GM18861 (cell line): ENCODE measurements at regions not wholly inside any gene's neighbourhood (a gene's known extent, or its start where the extent isn't known, plus 50 kb on each side); places are given as distances from the start of the nearest gene placed in this dataset.
A peak's percentile ranks its signal among the peaks of the same experiment; 100 is the strongest.

Experiments
- ATAC-seq: cut with Tn5 transposase; IDR thresholded peaks from one replicate; pipeline ENCODE4 v1.9.1; 2021; ENCODE audit not compliant: unreplicated experiment

DNA sequence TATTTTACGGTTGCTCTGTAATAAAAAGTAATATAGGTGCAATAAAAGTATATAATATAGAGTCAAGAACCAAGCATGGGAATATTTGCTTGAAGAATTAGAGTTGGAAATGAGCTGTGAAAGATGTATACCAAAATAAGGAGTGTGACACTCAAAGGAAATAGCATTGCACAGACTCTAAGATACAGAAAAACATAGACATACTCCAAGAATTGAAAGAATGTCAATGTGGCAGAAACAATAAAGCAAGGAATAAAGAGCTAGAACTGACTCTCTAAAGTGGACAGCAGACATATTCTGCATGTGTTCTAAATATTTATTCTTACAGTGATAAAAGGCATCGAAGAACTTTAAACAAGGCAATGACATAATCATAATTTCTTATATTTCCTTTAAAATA is 561.1 kb upstream of the SETBP1 start:
- ATAC-seq, result no peak

GRCh38 chr18:44123743-44124142 is 556.9 kb upstream of the SETBP1 start:
- no peak for ATAC-seq

DNA sequence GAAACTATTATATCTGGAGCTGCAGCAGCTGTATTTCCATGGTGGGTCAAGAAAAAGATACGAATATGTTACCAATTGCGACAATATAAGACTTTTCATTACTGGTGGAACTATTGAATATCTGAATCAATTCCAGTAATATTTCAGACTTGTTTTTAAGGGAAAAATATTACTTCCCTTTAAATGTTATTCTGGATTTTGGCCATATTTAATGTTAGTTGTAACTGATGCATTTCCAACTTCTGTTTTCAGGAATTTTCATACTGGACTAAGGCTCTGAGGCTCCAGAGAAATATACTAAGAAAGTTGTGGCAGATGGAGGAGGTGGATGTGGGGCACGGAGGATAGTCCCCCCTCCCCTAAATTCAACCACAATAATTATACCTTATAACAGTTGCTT is 555.2 kb upstream of the SETBP1 start:
- no peak for ATAC-seq

DNA sequence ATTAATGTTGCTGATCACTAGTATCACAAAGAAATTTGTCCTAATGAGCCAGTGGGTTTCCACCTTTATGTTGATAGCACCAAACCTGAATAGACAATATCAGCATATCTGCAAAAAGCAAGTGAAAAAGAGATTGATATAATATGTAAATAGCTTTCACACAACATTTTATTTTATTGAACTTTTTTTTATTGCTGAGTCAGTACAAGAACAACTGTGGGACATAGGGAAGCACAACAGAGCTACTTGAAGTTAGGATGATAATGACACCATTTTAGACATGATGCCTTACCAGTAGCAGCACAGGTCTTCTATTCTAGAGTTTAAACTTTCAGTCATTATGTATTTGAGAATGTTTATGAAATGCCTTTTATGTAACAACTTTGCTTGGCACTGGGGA is 554.1 kb upstream of the SETBP1 start:
- no peak for ATAC-seq

DNA sequence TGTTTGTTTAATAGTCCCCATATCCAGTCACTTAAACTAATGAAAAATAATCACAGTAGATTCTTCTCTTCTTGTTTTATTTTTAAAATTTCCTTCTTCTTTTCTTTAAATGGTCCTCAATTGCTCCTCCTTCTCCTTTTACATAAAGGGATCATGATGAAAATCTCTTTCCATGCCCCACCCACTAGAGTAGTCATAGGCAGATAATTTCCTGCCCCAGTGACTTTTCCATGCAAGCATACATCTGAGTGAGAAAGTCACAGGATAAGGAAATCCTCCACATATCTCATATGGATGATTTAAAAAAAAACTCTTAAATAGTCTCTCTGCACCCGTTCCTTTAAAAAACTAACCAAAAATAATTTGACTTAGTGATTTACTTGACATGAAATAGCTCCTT is 552.3 kb upstream of the SETBP1 start:
- no peak for ATAC-seq

DNA sequence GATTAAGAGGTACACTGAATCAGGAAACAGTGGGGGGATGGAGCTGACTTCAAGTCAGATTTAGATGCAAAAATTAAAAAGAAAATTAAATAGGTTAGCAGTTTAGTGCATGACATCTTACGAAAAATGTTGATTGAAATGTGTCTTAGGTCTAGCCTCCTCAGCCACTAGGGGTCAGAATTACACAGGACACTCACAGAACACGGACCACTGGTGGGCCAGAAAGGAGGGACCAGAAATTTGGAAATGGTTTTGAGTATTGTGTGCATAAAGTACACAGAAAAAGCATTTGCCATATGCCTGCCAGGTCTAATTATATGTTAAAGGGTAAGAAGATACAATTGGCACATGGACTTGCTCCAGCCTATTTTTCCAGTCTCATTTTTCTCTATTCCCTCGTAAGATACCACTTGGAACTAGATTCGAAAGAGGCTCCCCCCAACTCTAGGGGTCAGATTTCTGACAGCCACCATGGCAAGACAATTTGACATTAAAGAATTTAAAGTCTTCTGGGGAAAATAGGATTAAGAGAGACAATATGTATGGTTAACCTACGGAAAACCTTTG is 550.2 kb upstream of the SETBP1 start:
- peak; percentile 74 for ATAC-seq

GRCh38 chr18:44133483-44133882 is 547.2 kb upstream of the SETBP1 start:
- no peak for ATAC-seq

GRCh38 chr18:44134447-44134846 is 546.2 kb upstream of the SETBP1 start:
- ATAC-seq, result no peak

DNA sequence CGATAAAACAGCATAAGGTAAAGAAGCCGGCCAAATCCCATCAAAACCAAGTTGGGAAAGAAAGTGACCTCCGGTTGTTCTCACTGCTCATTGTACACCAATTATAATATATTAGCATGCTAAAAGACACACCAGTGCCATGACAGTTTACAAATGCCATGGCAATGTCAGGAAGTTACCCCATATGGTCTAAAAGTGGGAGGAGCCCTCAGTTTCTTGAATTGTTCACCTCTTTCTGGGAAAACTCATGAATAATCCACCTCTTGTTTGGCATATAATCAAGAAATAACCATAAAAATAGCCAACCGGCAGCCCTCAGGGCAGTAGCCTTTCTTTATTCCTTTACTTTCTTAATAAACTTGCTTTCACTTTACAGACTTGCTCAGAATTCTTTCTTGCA is 544.9 kb upstream of the SETBP1 start:
- ATAC-seq, result no peak

GRCh38 chr18:44136326-44136725 is 544.4 kb upstream of the SETBP1 start:
- ATAC-seq, result no peak

DNA sequence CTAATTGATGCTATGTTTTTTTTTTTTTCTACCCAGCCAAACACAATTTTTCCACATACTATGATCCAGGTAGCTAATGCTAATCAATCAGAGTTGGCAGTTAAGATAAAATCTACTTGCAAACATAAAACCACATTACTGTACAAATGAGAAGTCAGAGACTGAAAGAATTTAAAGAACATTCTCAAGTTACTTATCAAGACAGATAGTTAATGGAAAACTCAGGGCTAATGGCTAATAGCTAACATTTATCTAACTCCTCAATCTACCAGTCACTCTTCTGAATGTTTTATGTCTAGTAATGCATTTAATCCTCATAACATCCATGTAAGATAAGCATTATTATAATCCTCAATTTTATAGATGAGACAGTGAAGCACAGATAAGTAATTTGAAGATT is 537.6 kb upstream of the SETBP1 start:
- no peak for ATAC-seq

GRCh38 chr18:44149706-44150105 is 531.0 kb upstream of the SETBP1 start:
- no peak for ATAC-seq

DNA sequence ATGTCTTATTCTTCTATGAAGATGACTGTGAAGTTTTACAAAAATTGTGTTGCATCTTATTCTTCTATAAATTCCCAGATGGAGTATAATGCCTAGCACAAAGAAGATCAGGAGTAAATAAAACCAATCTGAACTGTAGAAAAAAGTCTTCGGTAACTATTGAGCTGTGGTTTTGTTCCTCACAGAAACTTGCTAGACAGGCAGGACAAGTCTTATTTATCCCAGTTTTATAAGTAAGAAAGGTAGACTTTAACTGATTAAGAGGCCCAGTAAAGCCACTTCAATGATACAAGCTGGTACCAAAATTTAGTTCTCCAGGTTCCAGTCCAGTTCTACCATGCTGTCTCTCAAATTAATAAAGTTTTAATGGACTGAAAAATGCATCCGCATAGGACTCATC is 526.7 kb upstream of the SETBP1 start:
- ATAC-seq, result no peak

- no peak for ATAC-seq
Observed at GRCh38 chr18:44156126-44156525, 524.6 kb upstream of the SETBP1 start.

- ATAC-seq, result no peak
Observed at GRCh38 chr18:44156776-44157335, 523.8 kb upstream of the SETBP1 start.

GRCh38 chr18:44170208-44170880 is 510.3 kb upstream of the SETBP1 start:
- no peak for ATAC-seq

- ATAC-seq, result no peak
Observed at GRCh38 chr18:44171301-44171700, 509.4 kb upstream of the SETBP1 start.

DNA sequence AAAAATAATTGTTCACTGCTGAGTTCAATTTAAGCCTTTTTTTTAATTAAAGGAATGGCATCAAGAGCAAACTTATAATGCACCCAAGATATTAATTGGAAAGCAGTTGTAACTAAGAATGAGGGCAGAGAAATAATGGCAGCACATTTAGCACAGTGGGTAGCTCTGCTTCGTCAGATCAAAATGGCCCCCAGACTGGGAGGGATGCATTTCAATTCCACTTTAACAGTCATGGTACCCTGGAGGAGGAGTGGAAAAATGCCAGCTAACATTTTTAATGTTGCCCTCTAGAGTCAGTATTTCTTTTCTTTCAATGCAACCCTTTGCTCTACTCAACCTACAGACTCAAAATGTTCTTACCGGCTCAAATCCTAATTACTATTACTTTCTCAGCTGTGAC is 504.8 kb upstream of the SETBP1 start:
- ATAC-seq, result no peak

DNA sequence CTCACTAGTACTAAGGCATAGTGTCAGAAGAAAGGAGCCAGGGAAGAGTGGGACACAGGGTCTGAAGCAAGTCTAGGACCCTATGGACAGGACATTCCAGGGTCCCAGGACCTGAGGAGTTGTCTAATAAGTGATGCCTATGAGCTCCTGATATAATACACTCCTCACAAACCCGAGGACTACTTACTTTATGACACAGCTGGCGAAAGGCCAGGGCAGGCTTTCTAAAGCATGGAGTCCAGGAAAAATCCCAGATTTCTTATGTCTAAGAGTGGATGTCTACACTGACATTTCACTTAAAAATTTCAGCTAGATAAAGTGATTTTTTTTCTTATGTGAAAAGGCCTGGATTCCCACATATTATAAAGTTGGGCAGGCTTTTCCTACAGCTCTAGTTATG is 502.2 kb upstream of the SETBP1 start:
- no peak for ATAC-seq

GRCh38 chr18:44179693-44180092 is 501.0 kb upstream of the SETBP1 start:
- ATAC-seq, result no peak

GRCh38 chr18:44180683-44181082 is 500.0 kb upstream of the SETBP1 start:
- no peak for ATAC-seq

DNA sequence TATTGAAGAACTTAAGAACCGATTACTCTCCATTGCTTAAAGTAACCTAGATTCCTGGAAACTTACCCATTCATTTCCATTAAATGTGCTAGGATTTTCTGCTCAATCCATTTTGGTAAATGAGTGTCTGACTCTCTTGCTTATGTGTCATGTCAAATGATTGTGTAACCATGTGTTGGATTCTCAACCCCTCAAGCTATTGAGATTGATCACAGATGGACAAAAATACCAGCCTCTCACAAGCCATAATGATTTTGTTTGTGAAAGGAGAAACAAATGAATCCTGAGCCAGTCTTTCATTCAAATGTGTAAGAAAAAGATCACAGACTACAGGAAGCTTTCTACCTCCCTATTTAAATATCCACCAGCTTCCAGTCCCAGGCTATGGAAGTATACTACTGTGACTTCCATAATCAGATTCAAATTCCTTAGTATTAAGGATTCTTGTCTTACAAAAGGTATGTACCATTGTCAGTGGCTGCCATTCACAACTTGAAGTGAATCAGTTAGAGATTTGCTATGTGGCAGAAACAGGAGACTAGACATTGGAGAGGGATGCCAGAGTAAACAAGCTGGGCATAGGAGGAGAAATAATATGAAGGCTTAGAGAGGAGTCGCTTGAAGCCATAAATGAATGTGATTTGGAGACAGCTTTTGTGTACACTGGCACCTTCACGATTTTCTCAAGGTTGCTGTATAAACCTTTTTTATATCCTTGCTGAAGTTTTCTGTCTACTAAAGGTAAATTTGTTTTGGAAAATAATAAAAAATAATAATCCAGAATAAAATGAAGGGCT is 498.5 kb upstream of the SETBP1 start:
- ATAC-seq, result no peak
